H1 (cell line): ENCODE measurements at regions not wholly inside any gene's neighbourhood (a gene's known extent, or its start where the extent isn't known, plus 50 kb on each side); places are given as distances from the start of the nearest gene placed in this dataset.

Source experiments
- CTCF ChIA-PET: fragments of 300-600 bp; sonication (Branson Sonifier 250); formaldehyde crosslinking; loops from one replicate; lab custom pipeline; 2021; ENCODE audit not compliant: partially characterized antibody; lab: Charles Lee
- POLR2A ChIA-PET: fragments of 300-600 bp; sonication (Branson Sonifier 250); formaldehyde crosslinking; loops from one replicate; lab custom pipeline; 2021; ENCODE audit warnings: inconsistent platforms; ENCODE audit not compliant: partially characterized antibody; lab: Charles Lee
- DNase-seq, 2 experiments: peaks; one replicate each; pipeline versions ENCODE4 v3.0.0 to v3.0.0-alpha.2; 2010 to 2022; ENCODE audit warnings: low spot score in 2 of 2, low read depth in 1 of 2, mixed read lengths in 1 of 2
- FAIRE-seq: peaks from 2 replicates; lab custom pipeline; 2011; peaks lifted over from hg19 to GRCh38; lab: Jason Lieb, UNC
- H2AFZ ChIP-seq: 2 replicates; pipeline ENCODE4 v1.8.1; 2012; ENCODE audit warnings: low read length, inconsistent platforms
- H2AK5ac ChIP-seq: 2 replicates; pipeline ENCODE4 v1.6.1; 2013; ENCODE audit warnings: low read depth, low read length
- H2BK120ac ChIP-seq: replicated peaks from 2 replicates; pipeline ENCODE3; 2013; ENCODE audit warnings: low read depth, low read length, inconsistent platforms
- H2BK12ac ChIP-seq: 2 replicates; pipeline ENCODE4 v1.6.1; 2013; ENCODE audit warnings: low read depth, low read length
- H2BK15ac ChIP-seq: 2 replicates; pipeline ENCODE4 v1.6.1; 2013; ENCODE audit warnings: low read length
- H2BK20ac ChIP-seq: 2 replicates; pipeline ENCODE4 v1.6.1; 2013; ENCODE audit warnings: low read length
- H2BK5ac ChIP-seq: 2 replicates; pipeline ENCODE4 v1.6.1; 2013; ENCODE audit warnings: low read depth, low read length
- H3K14ac ChIP-seq: 2 replicates; pipeline ENCODE4 v1.6.1; 2013; ENCODE audit warnings: inconsistent platforms; ENCODE audit not compliant: insufficient read length
- H3K18ac ChIP-seq: 2 replicates; pipeline ENCODE4 v1.6.1; 2013; ENCODE audit warnings: low read length; ENCODE audit errors: extremely low read depth
- H3K23ac ChIP-seq: 2 replicates; pipeline ENCODE4 v1.6.1; 2013; ENCODE audit warnings: inconsistent platforms; ENCODE audit not compliant: insufficient read length
- H3K23me2 ChIP-seq: 2 replicates; pipeline ENCODE4 v1.6.1; 2013; ENCODE audit warnings: low read depth, low read length
- H3K27ac ChIP-seq: 2 replicates; pipeline ENCODE4 v1.6.1; 2011; ENCODE audit warnings: low read depth, low read length, inconsistent platforms
- H3K27me3 ChIP-seq, 4 experiments: replicated peaks in 1 of 4; 1 replicate in 1 of 4; 2 replicates in 3 of 4; pipeline versions ENCODE4 v1.6.1 to v1.8.1; 2011 to 2013; ENCODE audit warnings: low read length in 3 of 4, mild to moderate bottlenecking in 3 of 4, inconsistent platforms in 2 of 4, mixed read lengths in 2 of 4, moderate library complexity in 1 of 4; ENCODE audit not compliant: control insufficient read depth in 3 of 4, insufficient read depth in 3 of 4; ENCODE audit errors: extremely low read depth in 1 of 4
- H3K36me3 ChIP-seq, 4 experiments: 2 replicates each; pipeline versions ENCODE4 v1.6.1 to v1.8.1; 2011 to 2013; ENCODE audit warnings: mild to moderate bottlenecking in 4 of 4, low read length in 3 of 4, moderate library complexity in 2 of 4, control low read depth in 1 of 4, inconsistent platforms in 1 of 4; ENCODE audit not compliant: insufficient read depth in 4 of 4, control insufficient read depth in 2 of 4
- H3K4ac ChIP-seq: replicated peaks from 2 replicates; pipeline ENCODE3; 2013; ENCODE audit warnings: low read length, low read depth, mixed read lengths, inconsistent platforms; ENCODE audit not compliant: insufficient read length
- H3K4me1 ChIP-seq, 4 experiments: replicated peaks in 1 of 4; 1 replicate in 1 of 4; 2 replicates in 3 of 4; pipeline versions ENCODE4 v1.6.1 to v1.8.1; 2011 to 2013; ENCODE audit warnings: low read length in 3 of 4, inconsistent platforms in 2 of 4, mixed read lengths in 1 of 4; ENCODE audit not compliant: insufficient read depth in 4 of 4, control insufficient read depth in 3 of 4
- H3K4me2 ChIP-seq, 2 experiments: 2 replicates each; pipeline versions ENCODE4 v1.6.1 to v1.8.1; 2011 to 2013; ENCODE audit warnings: low read depth in 2 of 2, low read length in 2 of 2, control low read depth in 1 of 2, inconsistent platforms in 1 of 2, mild to moderate bottlenecking in 1 of 2; ENCODE audit not compliant: insufficient read depth in 1 of 2
- H3K4me3 ChIP-seq, 4 experiments: fragments of 200-600, 300-600 bp in 1 of 4; sonication (generic), shearing (Covaris generic), sonication (Bioruptor Twin) in 1 of 4; 2 replicates each; pipeline versions ENCODE4 v1.5.1 to v1.8.1; 2011 to 2016; ENCODE audit warnings: low read length in 4 of 4, low read depth in 3 of 4, control low read depth in 2 of 4, inconsistent platforms in 2 of 4, mild to moderate bottlenecking in 2 of 4, mixed read lengths in 1 of 4, moderate library complexity in 1 of 4; ENCODE audit not compliant: insufficient read depth in 2 of 4; ENCODE audit errors: extremely low read depth in 1 of 4
- H3K56ac ChIP-seq: replicated peaks from 2 replicates; pipeline ENCODE3; 2013; ENCODE audit warnings: low read depth, mild to moderate bottlenecking, mixed read lengths, low read length, inconsistent platforms; ENCODE audit not compliant: insufficient read length
- H3K79me1 ChIP-seq: 2 replicates; pipeline ENCODE4 v1.6.1; 2013; ENCODE audit warnings: low read depth, low read length, control low read depth
- H3K79me2 ChIP-seq, 2 experiments: 2 replicates each; pipeline versions ENCODE4 v1.6.1 to v1.8.1; 2012 to 2013; ENCODE audit warnings: low read length in 2 of 2, mild to moderate bottlenecking in 2 of 2, inconsistent platforms in 1 of 2; ENCODE audit not compliant: insufficient read depth in 2 of 2, control insufficient read depth in 1 of 2
- H3K9ac ChIP-seq, 4 experiments: replicated peaks in 1 of 4; 1 replicate in 1 of 4; 2 replicates in 3 of 4; pipeline versions ENCODE4 v1.6.1 to v1.8.1; 2011 to 2013; ENCODE audit warnings: low read depth in 3 of 4, low read length in 3 of 4, control low read depth in 2 of 4, mild to moderate bottlenecking in 2 of 4, moderate library complexity in 2 of 4, inconsistent platforms in 1 of 4; ENCODE audit errors: extremely low read depth in 1 of 4
- H3K9me3 ChIP-seq, 2 experiments: 2 replicates each; pipeline versions ENCODE4 v1.6.1 to v1.8.1; 2012 to 2013; ENCODE audit warnings: mild to moderate bottlenecking in 2 of 2, moderate library complexity in 2 of 2, control low read depth in 1 of 2, inconsistent platforms in 1 of 2, low read depth in 1 of 2, low read length in 1 of 2, mixed read lengths in 1 of 2; ENCODE audit not compliant: insufficient read depth in 2 of 2
- H4K20me1 ChIP-seq, 2 experiments: replicated peaks in 1 of 2; 2 replicates each; pipeline versions ENCODE3 to v1.8.1; 2011 to 2013; ENCODE audit warnings: inconsistent platforms in 2 of 2, low read length in 2 of 2, mild to moderate bottlenecking in 1 of 2; ENCODE audit not compliant: insufficient read depth in 2 of 2, control insufficient read depth in 1 of 2
- H4K5ac ChIP-seq: 2 replicates; pipeline ENCODE4 v1.6.1; 2013; ENCODE audit warnings: low read length, low read depth, mixed read lengths, inconsistent platforms; ENCODE audit not compliant: insufficient read length
- H4K8ac ChIP-seq: 2 replicates; pipeline ENCODE4 v1.8.0; 2013; ENCODE audit warnings: mild to moderate bottlenecking, moderate library complexity, low read length, inconsistent platforms; ENCODE audit not compliant: insufficient read depth; ENCODE audit errors: extremely low read depth
- H4K91ac ChIP-seq: replicated peaks from 2 replicates; pipeline ENCODE3; 2013; ENCODE audit warnings: low read length, mixed read lengths, inconsistent platforms; ENCODE audit not compliant: insufficient read length
- ASH2L ChIP-seq: fragments of 200-600, 300-600 bp; sonication (generic); IDR thresholded peaks from one replicate; pipeline ENCODE4 v1.7.1; 2017; ENCODE audit warnings: low read length
- BACH1 ChIP-seq: IDR thresholded peaks from 2 replicates; pipeline ENCODE4 v1.6.1; 2012; ENCODE audit warnings: low read length, improper control_type of control experiment
- CEBPB ChIP-seq: IDR thresholded peaks from 2 replicates; pipeline ENCODE4 v1.6.1; 2012; ENCODE audit warnings: low read depth, low read length
- GTF2F1 ChIP-seq: IDR thresholded peaks from 2 replicates; pipeline ENCODE4 v1.6.1; 2012; ENCODE audit warnings: low read depth, low read length, improper control_type of control experiment, borderline replicate concordance
- HDAC2 ChIP-seq, 2 experiments: fragments of 300-600 bp in 1 of 2; sonication (generic) in 1 of 2; IDR thresholded peaks; 2 replicates each; pipeline ENCODE4 v1.6.1; 2011 to 2012; ENCODE audit warnings: low read depth in 2 of 2, low read length in 2 of 2, mild to moderate bottlenecking in 2 of 2, moderate library complexity in 2 of 2, borderline replicate concordance in 1 of 2, inconsistent platforms in 1 of 2
- JUN ChIP-seq: IDR thresholded peaks from 2 replicates; pipeline ENCODE4 v1.6.1; 2011; ENCODE audit warnings: low read depth, mild to moderate bottlenecking, improper control_type of control experiment, low read length
- JUND ChIP-seq: IDR thresholded peaks from 2 replicates; pipeline ENCODE4 v1.6.1; 2011; ENCODE audit warnings: mild to moderate bottlenecking, improper control_type of control experiment, low read length
- KDM4A ChIP-seq: IDR thresholded peaks from one replicate; pipeline ENCODE4 v1.7.1; 2012; ENCODE audit warnings: low read depth, mild to moderate bottlenecking, moderate library complexity, low read length, inconsistent platforms; ENCODE audit not compliant: severe bottlenecking
- PHF8 ChIP-seq: fragments of 200-600 bp; sonication (generic); conservative IDR thresholded peaks from 2 replicates; pipeline ENCODE4 v1.7.1; 2012; ENCODE audit warnings: low read depth, mild to moderate bottlenecking, inconsistent platforms, low read length, moderate library complexity
- POU5F1 ChIP-seq: IDR thresholded peaks from 2 replicates; pipeline ENCODE4 v1.6.1; 2011; ENCODE audit warnings: low read depth, mild to moderate bottlenecking, low read length, moderate library complexity
- SAP30 ChIP-seq: fragments of 300-600 bp; sonication (generic); IDR thresholded peaks from 2 replicates; pipeline ENCODE4 v1.7.1; 2012; ENCODE audit warnings: low read length, moderate library complexity, mild to moderate bottlenecking, inconsistent platforms; ENCODE audit not compliant: insufficient read depth, insufficient replicate concordance
- WGBS, 2 experiments: shearing (Covaris generic) in 1 of 2; methylation state at CpG; one replicate each; pipeline versions ENCODE4 v1.1.6 to v1.1.7; 2013 to 2015; ENCODE audit warnings: low lambda C conversion rate in 2 of 2, mixed read lengths in 2 of 2, inconsistent platforms in 1 of 2, low coverage in 1 of 2, missing lambda C conversion rate in 1 of 2; ENCODE audit not compliant: insufficient replicate concordance in 2 of 2, insufficient coverage in 1 of 2, insufficient read length in 1 of 2; ENCODE audit errors: extremely low coverage in 1 of 2, missing lambda C conversion rate in 1 of 2; 5-methylcytosine and 5-hydroxymethylcytosine counted together
- TF ChIP-seq, protein P1 (sequence below): IDR thresholded peaks from 2 replicates; pipeline ENCODE4 v1.6.1; 2011; ENCODE audit warnings: low read depth, mild to moderate bottlenecking, low read length; ENCODE audit not compliant: insufficient read depth
- TF ChIP-seq, protein P2 (sequence below): IDR thresholded peaks from 2 replicates; pipeline ENCODE4 v1.6.1; 2012; ENCODE audit warnings: inconsistent platforms

DNA sequence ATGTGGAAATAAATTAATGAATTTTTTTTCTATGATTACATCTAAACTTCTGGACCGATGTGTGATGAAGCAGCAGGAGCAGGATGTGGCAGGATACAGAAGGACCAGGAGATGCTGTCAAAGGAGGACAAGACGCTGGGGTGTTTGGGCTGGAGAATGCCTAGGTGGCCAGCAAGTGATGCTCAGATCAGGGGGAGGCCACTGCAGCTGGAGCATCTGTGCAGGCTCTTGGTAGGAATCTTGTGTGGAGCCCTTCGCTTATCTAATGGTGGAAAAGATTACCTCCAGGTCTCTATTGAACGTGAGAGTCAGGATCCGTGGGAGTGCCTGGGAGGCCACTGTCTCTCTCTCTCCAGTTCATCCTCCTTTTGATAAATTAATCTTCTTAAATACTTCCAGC, 79.8 kb downstream of the MRPL36 start:
- DNase-seq (no peak), FAIRE-seq (no peak)
- ChIA-PET POLR2A (no interaction called here), CTCF (interaction anchor here (1.1 to 2.7 kb wide), 2 partner anchors 16 to 44 kb away, joined by 3 to 11 read pairs; no protein-coding TSS in a partner anchor)
- 73% methylated on average over 5 of the region's 5 CpGs; no CpG with 5 or more reads in 1 of the 2 experiments for WGBS, 2 experiments
- H2BK120ac ChIP-seq = no peak overlapping the region
- no peak overlapping the region for H3K4me2 ChIP-seq
- no peak overlapping the region for H3K23ac ChIP-seq
- no peak overlapping the region for H2AFZ ChIP-seq
- no peaks in the 10 kb centered on the region for H4K20me1 ChIP-seq
- no peak overlapping the region for H3K9ac ChIP-seq
- no peak overlapping the region for H2BK5ac ChIP-seq
- no peak overlapping the region for H2BK12ac ChIP-seq
- no peak overlapping the region for H3K27ac ChIP-seq
- no peak overlapping the region for H3K56ac ChIP-seq
- H3K27me3 ChIP-seq = no peaks in the 10 kb centered on the region; a peak in 1 of 7 replicates
- no peak overlapping the region for H3K4ac ChIP-seq
- H2AK5ac ChIP-seq = no peak overlapping the region
- no peak overlapping the region for H2BK15ac ChIP-seq
- no peak overlapping the region for H4K5ac ChIP-seq
- TF ChIP-seq PHF8 = no peak
- no peak for TF ChIP-seq GTF2F1
- TF ChIP-seq ASH2L = no peak
- no peak for TF ChIP-seq HDAC2 (IDR thresholded peaks at IDR 0.05; ENCODE audit: borderline replicate concordance in 1 of 2, low read depth in 2 of 2, low read length in 2 of 2)
- TF ChIP-seq, protein P1, sequence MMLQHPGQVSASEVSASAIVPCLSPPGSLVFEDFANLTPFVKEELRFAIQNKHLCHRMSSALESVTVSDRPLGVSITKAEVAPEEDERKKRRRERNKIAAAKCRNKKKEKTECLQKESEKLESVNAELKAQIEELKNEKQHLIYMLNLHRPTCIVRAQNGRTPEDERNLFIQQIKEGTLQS = no peak
- TF ChIP-seq CEBPB = no peak
- no peak for TF ChIP-seq POU5F1
- no peak for TF ChIP-seq JUND
- TF ChIP-seq, protein P2, sequence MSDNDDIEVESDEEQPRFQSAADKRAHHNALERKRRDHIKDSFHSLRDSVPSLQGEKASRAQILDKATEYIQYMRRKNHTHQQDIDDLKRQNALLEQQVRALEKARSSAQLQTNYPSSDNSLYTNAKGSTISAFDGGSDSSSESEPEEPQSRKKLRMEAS = no peak
- TF ChIP-seq SAP30 = no peak
- TF ChIP-seq KDM4A = no peak
- TF ChIP-seq JUN = no peak
- TF ChIP-seq BACH1 = no peak
- peaks cover 0 to 6% (median 3%) of the 10 kb centered on the region in 4 experiments; a peak in 5 of 7 replicates for H3K4me1 ChIP-seq
- H4K91ac ChIP-seq = no peak overlapping the region
- no peak overlapping the region for H4K8ac ChIP-seq
- no peak overlapping the region for H3K14ac ChIP-seq
- H3K4me3 ChIP-seq = no peak overlapping the region
- no peak overlapping the region for H3K18ac ChIP-seq
- H3K79me1 ChIP-seq = no peaks in the 10 kb centered on the region
- no peaks in the 10 kb centered on the region for H3K79me2 ChIP-seq
- H3K36me3 ChIP-seq = no peaks in the 10 kb centered on the region
- H3K9me3 ChIP-seq = peaks cover 14 to 15% of the 10 kb centered on the region in 2 experiments; a peak in 3 of 4 replicates
- H2BK20ac ChIP-seq = no peak overlapping the region
- no peaks in the 10 kb centered on the region for H3K23me2 ChIP-seq
